GM13976 (cell line): ENCODE measurements at regions not wholly inside any gene's neighbourhood (a gene's known extent, or its start where the extent isn't known, plus 50 kb on each side); places are given as distances from the start of the nearest gene placed in this dataset.

Experiments used
- DNase-seq: peaks from one replicate; pipeline ENCODE4 v3.0.0; 2012; ENCODE audit warnings: low spot score
- in situ Hi-C: fragments of 300-500 bp; cut with MboI; formaldehyde crosslinking; loops from one replicate; pipeline ENCODE4 v1.12.0; 2022; ENCODE audit warnings: low sequenced_read_pairs, mixed read lengths, inconsistent platforms; ENCODE audit not compliant: unreplicated experiment
- TF ChIP-seq, protein P1 (sequence below): IDR thresholded peaks from 2 replicates; pipeline ENCODE4 v1.5.1; 2012; ENCODE audit warnings: borderline replicate concordance, mild to moderate bottlenecking; ENCODE audit not compliant: insufficient read depth; ENCODE audit errors: extremely low read depth, missing control alignments, control extremely low read depth

- in situ Hi-C loops: no loop called here
- TF ChIP-seq, protein P1, sequence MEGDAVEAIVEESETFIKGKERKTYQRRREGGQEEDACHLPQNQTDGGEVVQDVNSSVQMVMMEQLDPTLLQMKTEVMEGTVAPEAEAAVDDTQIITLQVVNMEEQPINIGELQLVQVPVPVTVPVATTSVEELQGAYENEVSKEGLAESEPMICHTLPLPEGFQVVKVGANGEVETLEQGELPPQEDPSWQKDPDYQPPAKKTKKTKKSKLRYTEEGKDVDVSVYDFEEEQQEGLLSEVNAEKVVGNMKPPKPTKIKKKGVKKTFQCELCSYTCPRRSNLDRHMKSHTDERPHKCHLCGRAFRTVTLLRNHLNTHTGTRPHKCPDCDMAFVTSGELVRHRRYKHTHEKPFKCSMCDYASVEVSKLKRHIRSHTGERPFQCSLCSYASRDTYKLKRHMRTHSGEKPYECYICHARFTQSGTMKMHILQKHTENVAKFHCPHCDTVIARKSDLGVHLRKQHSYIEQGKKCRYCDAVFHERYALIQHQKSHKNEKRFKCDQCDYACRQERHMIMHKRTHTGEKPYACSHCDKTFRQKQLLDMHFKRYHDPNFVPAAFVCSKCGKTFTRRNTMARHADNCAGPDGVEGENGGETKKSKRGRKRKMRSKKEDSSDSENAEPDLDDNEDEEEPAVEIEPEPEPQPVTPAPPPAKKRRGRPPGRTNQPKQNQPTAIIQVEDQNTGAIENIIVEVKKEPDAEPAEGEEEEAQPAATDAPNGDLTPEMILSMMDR: no peak
Measured at GRCh38 chr19:31555634-31556215, 206.5 kb upstream of the TSHZ3 start.

GRCh38 chr19:31559494-31559893, 210.3 kb upstream of the TSHZ3 start:
- in situ Hi-C loops: no loop called here
- TF ChIP-seq, protein P1: no peak
- no peak for DNase-seq

More at GRCh38 chr19:31555634-31556215, 206.5 kb upstream of the TSHZ3 start:
- no peak for DNase-seq

- TF ChIP-seq, protein P1: no peak
- in situ Hi-C loops: no loop called here
- DNase-seq: no peak
Measured at GRCh38 chr19:31560086-31561060, 211.1 kb upstream of the TSHZ3 start.

DNA sequence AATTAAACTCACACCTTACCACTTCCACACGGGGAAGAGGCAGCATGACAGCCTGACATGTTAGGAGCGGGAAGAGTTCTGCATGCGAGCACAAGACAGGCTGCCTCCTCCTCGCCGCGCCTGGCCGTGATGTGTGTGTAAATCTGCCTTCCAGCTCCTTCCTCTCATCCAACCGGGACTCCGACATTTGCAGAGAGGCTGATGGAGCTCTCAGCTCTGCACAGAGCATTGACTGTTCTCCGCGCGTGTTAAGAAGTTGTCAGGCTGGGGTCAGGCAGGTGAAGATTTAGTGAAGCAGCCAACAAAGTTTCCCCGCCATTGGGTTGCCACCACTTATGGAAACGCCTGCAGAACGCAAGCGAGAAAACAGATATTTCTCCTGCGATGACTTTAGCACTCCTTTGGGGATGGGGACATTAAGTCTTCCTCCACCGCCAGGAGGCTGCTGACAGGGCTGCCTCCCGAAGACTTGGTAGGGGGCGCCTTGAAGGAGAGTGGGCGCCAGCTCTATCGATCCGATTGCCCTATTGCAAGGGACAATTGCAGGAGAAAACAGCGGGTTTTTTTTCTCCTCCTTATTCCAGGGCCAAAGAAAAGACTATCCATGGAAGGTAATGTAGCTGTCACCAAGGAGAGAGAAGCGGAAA, 213.9 kb upstream of the TSHZ3 start:
- TF ChIP-seq, protein P1: no peak
- no peak for DNase-seq
- in situ Hi-C loops: no loop called here

- in situ Hi-C loops: no loop called here
- no peak for DNase-seq
- TF ChIP-seq, protein P1: no peak
Measured at GRCh38 chr19:31567776-31568175, 218.5 kb upstream of the TSHZ3 start.

DNA sequence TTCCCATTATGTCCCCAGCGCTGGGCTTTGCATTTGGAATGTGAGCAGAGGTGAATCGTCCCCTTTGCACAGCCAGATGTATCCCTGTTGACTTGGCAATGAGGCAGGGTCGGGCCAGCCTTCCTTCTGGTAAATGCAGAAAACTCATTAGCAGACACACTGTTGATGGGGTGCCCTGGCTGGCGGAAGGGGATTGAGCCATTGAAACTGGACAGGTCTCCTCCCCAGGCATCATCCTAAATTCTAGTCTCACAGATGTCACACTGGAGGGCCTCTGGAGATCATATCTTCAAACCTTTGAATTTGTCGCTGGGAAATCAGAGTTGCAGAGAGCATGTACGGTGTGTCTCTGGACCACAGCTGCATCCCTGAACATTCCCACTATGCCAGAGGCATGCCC, 219.5 kb upstream of the TSHZ3 start:
- TF ChIP-seq, protein P1: no peak
- in situ Hi-C loops: no loop called here
- DNase-seq: no peak
